SK-N-SH (cell line): ENCODE measurements at regions not wholly inside any gene's neighbourhood (a gene's known extent, or its start where the extent isn't known, plus 50 kb on each side); places are given as distances from the start of the nearest gene placed in this dataset.

Experiments used
- CTCF ChIA-PET: fragments of 300-600, 350-600 bp; formaldehyde crosslinking; extraction: SDS; loops from one replicate; lab custom pipeline; 2021; lab: Yijun Ruan, JAX
- POLR2A ChIA-PET: fragments of 350-600 bp; sonication (Branson Sonifier 250); formaldehyde crosslinking; extraction: SDS; loops from one replicate; lab custom pipeline; 2020; ENCODE audit warnings: antibody characterized with exemption, inconsistent platforms; lab: Yijun Ruan, JAX
- DNase-seq: peaks from one replicate; pipeline ENCODE4 v3.0.0; 2012
- H2AFZ ChIP-seq: fragments of 200-600 bp; sonication (generic); 2 replicates; pipeline ENCODE4 v1.8.1; 2016; ENCODE audit warnings: antibody characterized with exemption, mild to moderate bottlenecking, low read depth
- H3F3A ChIP-seq: fragments of 200-600 bp; sonication (generic); replicated peaks from 2 replicates; pipeline ENCODE3; 2016; ENCODE audit warnings: antibody characterized with exemption, mild to moderate bottlenecking; ENCODE audit not compliant: insufficient read depth
- H3K27ac ChIP-seq, 2 experiments: fragments of 200-500 bp in 1 of 2; fragments of 200-600 bp in 1 of 2; sonication (Bioruptor generic) in 1 of 2; sonication (generic), shearing (Covaris generic) in 1 of 2; 2 replicates each; pipeline versions ENCODE4 v1.5.1 to v1.6.1; 2014 to 2016; ENCODE audit warnings: low read depth in 2 of 2, inconsistent platforms in 1 of 2, low read length in 1 of 2, mild to moderate bottlenecking in 1 of 2, mixed read lengths in 1 of 2
- H3K27me3 ChIP-seq: fragments of 200-600 bp; sonication (generic), shearing (Covaris generic); 2 replicates; pipeline ENCODE4 v1.6.1; 2016; ENCODE audit warnings: mixed run types; ENCODE audit not compliant: insufficient read depth
- H3K36me3 ChIP-seq, 2 experiments: fragments of 200-500 bp in 1 of 2; fragments of 200-600 bp in 1 of 2; sonication (Bioruptor generic) in 1 of 2; sonication (generic) in 1 of 2; replicated peaks in 1 of 2; 2 replicates each; pipeline versions ENCODE3 to v1.5.1; 2014 to 2016; ENCODE audit warnings: low read length in 1 of 2, mild to moderate bottlenecking in 1 of 2; ENCODE audit not compliant: insufficient read depth in 2 of 2, control insufficient read depth in 1 of 2
- H3K4me1 ChIP-seq, 2 experiments: fragments of 200-500 bp in 1 of 2; fragments of 200-600 bp in 1 of 2; sonication (Bioruptor generic) in 1 of 2; sonication (generic), shearing (Covaris generic) in 1 of 2; 2 replicates each; pipeline versions ENCODE4 v1.5.1 to v1.6.1; 2014 to 2016; ENCODE audit warnings: low read depth in 1 of 2, low read length in 1 of 2, mixed run types in 1 of 2; ENCODE audit not compliant: insufficient read depth in 2 of 2, control insufficient read depth in 1 of 2
- H3K4me2 ChIP-seq: fragments of 200-600 bp; sonication (generic), shearing (Covaris generic); 2 replicates; pipeline ENCODE4 v1.6.1; 2017; ENCODE audit warnings: mixed run types
- H3K4me3 ChIP-seq, 2 experiments: fragments of 200-500 bp in 1 of 2; fragments of 200-600 bp in 1 of 2; sonication (Bioruptor generic) in 1 of 2; sonication (generic), shearing (Covaris generic) in 1 of 2; 2 replicates each; pipeline versions ENCODE4 v1.5.1 to v1.8.1; 2014 to 2016; ENCODE audit warnings: low read depth in 2 of 2, inconsistent platforms in 1 of 2, low read length in 1 of 2, mild to moderate bottlenecking in 1 of 2, mixed read lengths in 1 of 2, moderate library complexity in 1 of 2
- H3K79me2 ChIP-seq: fragments of 200-600 bp; sonication (generic); 2 replicates; pipeline ENCODE4 v1.8.1; 2017; ENCODE audit warnings: mild to moderate bottlenecking; ENCODE audit not compliant: insufficient read depth
- H3K9ac ChIP-seq: fragments of 200-600 bp; sonication (generic); 2 replicates; pipeline ENCODE4 v1.6.1; 2017; ENCODE audit warnings: mixed run types
- H3K9me2 ChIP-seq: fragments of 200-600 bp; sonication (generic); 2 replicates; pipeline ENCODE4 v1.6.1; 2017; ENCODE audit warnings: mixed run types
- H3K9me3 ChIP-seq: fragments of 200-600 bp; sonication (generic); 2 replicates; pipeline ENCODE4 v1.6.1; 2017; ENCODE audit warnings: mixed run types, mild to moderate bottlenecking, moderate library complexity
- H4K20me1 ChIP-seq: fragments of 200-600 bp; sonication (generic); 2 replicates; pipeline ENCODE4 v1.6.1; 2017; ENCODE audit warnings: mild to moderate bottlenecking, mixed run types; ENCODE audit not compliant: insufficient read depth
- CTCF ChIP-seq: fragments of 200-600 bp; sonication (generic); IDR thresholded peaks from 2 replicates; pipeline ENCODE4 v1.6.1; 2017; ENCODE audit warnings: antibody characterized with exemption, mild to moderate bottlenecking, moderate library complexity
- EZH2phosphoT487 ChIP-seq: fragments of 200-600 bp; sonication (generic); IDR thresholded peaks from 2 replicates; pipeline ENCODE4 v1.6.1; 2017; ENCODE audit warnings: low read depth, mixed run types, mild to moderate bottlenecking, antibody characterized with exemption, moderate library complexity, borderline replicate concordance
- JUND ChIP-seq: IDR thresholded peaks from 2 replicates; pipeline ENCODE4 v1.4.0; 2012
- MAX ChIP-seq: IDR thresholded peaks from 2 replicates; pipeline ENCODE4 v1.4.0; 2012; ENCODE audit warnings: low read depth
- MEF2A ChIP-seq: IDR thresholded peaks from 2 replicates; pipeline ENCODE4 v1.4.0; 2012; ENCODE audit warnings: low read depth, borderline replicate concordance
- MXI1 ChIP-seq: IDR thresholded peaks from 2 replicates; pipeline ENCODE4 v1.6.1; 2012; ENCODE audit warnings: mild to moderate bottlenecking, low read depth, low read length, improper control_type of control experiment
- RAD21 ChIP-seq: IDR thresholded peaks from 2 replicates; pipeline ENCODE4 v1.6.1; 2012; ENCODE audit warnings: mild to moderate bottlenecking, low read length
- RCOR1 ChIP-seq: fragments of 150-350 bp; IDR thresholded peaks from 2 replicates; pipeline ENCODE4 v1.6.1; 2017; ENCODE audit warnings: antibody characterized with exemption, low read length
- RXRA ChIP-seq: IDR thresholded peaks from 2 replicates; pipeline ENCODE4 v1.4.0; 2012; ENCODE audit warnings: low read depth, mild to moderate bottlenecking, borderline replicate concordance
- SMC3 ChIP-seq: IDR thresholded peaks from 2 replicates; pipeline ENCODE4 v1.6.1; 2012; ENCODE audit warnings: low read depth, low read length, improper control_type of control experiment
- TCF12 ChIP-seq: IDR thresholded peaks from 2 replicates; pipeline ENCODE4 v1.4.0; 2012
- TEAD4 ChIP-seq: IDR thresholded peaks from 2 replicates; pipeline ENCODE4 v1.4.0; 2012; ENCODE audit warnings: mild to moderate bottlenecking, borderline replicate concordance; ENCODE audit not compliant: insufficient read depth
- YY1 ChIP-seq: IDR thresholded peaks from 2 replicates; pipeline ENCODE4 v1.4.0; 2012; ENCODE audit warnings: low read depth, mild to moderate bottlenecking
- WGBS: methylation state at CpG from one replicate; pipeline ENCODE4 v1.1.6; 2017; ENCODE audit warnings: low lambda C conversion rate; 5-methylcytosine and 5-hydroxymethylcytosine counted together
- TF ChIP-seq, protein P1 (sequence below): IDR thresholded peaks from 2 replicates; pipeline ENCODE4; 2012

DNA sequence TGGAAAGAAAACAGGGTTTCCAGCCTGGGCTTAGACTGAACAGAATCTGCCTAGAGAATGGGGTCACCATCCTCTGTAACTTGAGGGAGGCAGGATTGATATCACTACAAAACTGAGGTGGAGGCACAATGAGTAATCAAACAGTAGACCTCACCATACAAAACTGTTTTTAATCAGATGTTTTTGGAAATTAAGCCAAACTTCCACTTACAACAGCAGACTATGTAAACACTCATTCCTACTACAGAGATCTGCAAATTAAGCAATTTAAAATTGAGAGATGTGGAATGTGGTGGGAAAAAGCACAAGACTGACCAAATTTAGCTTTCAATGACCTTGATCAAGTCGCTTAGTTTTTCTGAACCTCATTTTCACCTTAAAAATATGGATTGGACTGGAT, 104.3 kb upstream of the SLC38A4 start (continued):
- TF ChIP-seq RCOR1 (no peak), MXI1 (no peak)

GRCh38 chr12:46933947-46934346, 108.2 kb upstream of the SLC38A4 start:
- POLR2A ChIA-PET, result no interaction called here
- Histone ChIP-seq H3K9me2 (no peaks in the 10 kb centered on the region), H3K9me3 (no peaks in the 10 kb centered on the region), H3K27me3 (no peaks in the 10 kb centered on the region), H3K79me2 (no peaks in the 10 kb centered on the region), H3K4me3 (no peak overlapping the region), H3K9ac (no peak overlapping the region), H3K4me1 (peaks cover 0 to 12% of the 10 kb centered on the region in 2 experiments; a peak in 2 of 4 replicates), H3K27ac (peak overlapping the region; percentile 61 to 72), H3K4me2 (no peak overlapping the region), H2AFZ (peak overlapping the region; percentile 47; the same call in 1 of the 2 replicates), H3F3A (peaks cover 7% of the 10 kb centered on the region), H3K36me3 (no peaks in the 10 kb centered on the region), H4K20me1 (no peaks in the 10 kb centered on the region)
- no peak for DNase-seq
- TF ChIP-seq RXRA (no peak), TCF12 (peak; percentile 39; the same call in 1 of the 2 replicates), RCOR1 (no peak), RAD21 (peak; percentile 68), SMC3 (peak; percentile 68), CTCF (peak; percentile 73), JUND (no peak)
- TF ChIP-seq, protein P1, sequence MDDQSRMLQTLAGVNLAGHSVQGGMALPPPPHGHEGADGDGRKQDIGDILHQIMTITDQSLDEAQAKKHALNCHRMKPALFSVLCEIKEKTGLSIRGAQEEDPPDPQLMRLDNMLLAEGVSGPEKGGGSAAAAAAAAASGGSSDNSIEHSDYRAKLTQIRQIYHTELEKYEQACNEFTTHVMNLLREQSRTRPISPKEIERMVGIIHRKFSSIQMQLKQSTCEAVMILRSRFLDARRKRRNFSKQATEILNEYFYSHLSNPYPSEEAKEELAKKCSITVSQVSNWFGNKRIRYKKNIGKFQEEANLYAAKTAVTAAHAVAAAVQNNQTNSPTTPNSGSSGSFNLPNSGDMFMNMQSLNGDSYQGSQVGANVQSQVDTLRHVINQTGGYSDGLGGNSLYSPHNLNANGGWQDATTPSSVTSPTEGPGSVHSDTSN, result no peak
- CTCF ChIA-PET, result interaction anchor here (0.8 to 2.5 kb wide), 3 partner anchors 248 to 809 kb away, joined by 3 to 9 read pairs (median 3); no protein-coding TSS in a partner anchor
- WGBS, result 11% methylated on average over 1 of the region's 1 CpG

DNA sequence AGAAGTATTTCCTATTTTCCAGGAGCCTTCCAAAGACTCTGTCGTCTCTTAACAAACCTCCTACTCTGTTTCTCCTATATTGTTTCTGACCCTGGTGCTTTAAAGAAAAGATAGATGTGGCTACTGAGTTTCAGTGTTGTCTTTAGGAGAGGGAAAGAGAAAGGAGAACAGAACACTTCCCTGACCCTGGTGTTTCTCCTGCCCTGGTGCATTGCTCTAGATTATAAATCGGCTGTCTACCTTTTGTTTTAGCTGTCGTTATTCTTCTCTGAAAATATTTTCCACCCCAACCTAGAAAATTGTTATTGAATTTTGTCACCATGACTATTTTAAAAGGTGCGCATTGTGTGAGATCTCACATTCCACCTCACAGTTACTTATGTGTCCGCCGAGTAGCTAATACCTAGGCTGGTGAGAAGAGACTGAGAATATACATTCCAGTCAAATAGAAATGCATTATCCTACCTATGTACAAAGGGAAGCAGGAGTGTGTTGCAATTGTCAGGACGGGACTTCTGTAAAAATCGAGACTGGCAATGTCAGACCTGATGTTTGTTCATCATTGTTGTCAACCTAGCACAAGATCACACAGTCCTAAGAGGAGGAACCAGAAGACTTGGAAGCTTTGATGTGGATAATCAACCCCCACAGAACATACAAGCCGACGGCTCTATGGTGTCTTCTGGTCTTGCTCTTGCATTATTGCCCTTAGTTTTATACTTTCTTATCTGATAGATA, 108.7 kb upstream of the SLC38A4 start:
- H3F3A ChIP-seq, result peaks cover 7% of the 10 kb centered on the region
- no peak for DNase-seq
- no peak for TF ChIP-seq MEF2A
- no peak for TF ChIP-seq MAX
- no peak for TF ChIP-seq RCOR1
- no peak for TF ChIP-seq EZH2phosphoT487
- TF ChIP-seq TEAD4, result no peak
- TF ChIP-seq YY1, result no peak
- TF ChIP-seq, all 33 proteins: peak for 0
- no peaks in the 10 kb centered on the region for H4K20me1 ChIP-seq
- WGBS, result 50% methylated on average over 10 of the region's 10 CpGs
- H3K4me3 ChIP-seq, result no peak overlapping the region
- no peaks in the 10 kb centered on the region for H3K9me3 ChIP-seq
- H3K9ac ChIP-seq, result no peak overlapping the region
- peak overlapping the region; percentile 47; the same call in 1 of the 2 replicates for H2AFZ ChIP-seq
- no peak overlapping the region for H3K4me2 ChIP-seq
- no peaks in the 10 kb centered on the region for H3K27me3 ChIP-seq
- H3K4me1 ChIP-seq, result peaks cover 0 to 12% of the 10 kb centered on the region in 2 experiments; a peak in 2 of 4 replicates
- H3K36me3 ChIP-seq, result no peaks in the 10 kb centered on the region
- ChIA-PET CTCF (interaction anchor here (0.8 to 2.5 kb wide), 5 partner anchors 9 to 809 kb away, joined by 3 to 9 read pairs (median 3); no protein-coding TSS in a partner anchor), POLR2A (no interaction called here)
- H3K27ac ChIP-seq, result peak overlapping the region; percentile 43 to 72
- H3K9me2 ChIP-seq, result no peaks in the 10 kb centered on the region
- no peaks in the 10 kb centered on the region for H3K79me2 ChIP-seq
